ENCODE measurements at regions not wholly inside any gene's neighbourhood (a gene's known extent, or its start where the extent isn't known, plus 50 kb on each side); places are given as distances from the start of the nearest gene placed in this dataset.

- no peak overlapping the region for H3K27ac ChIP-seq
- no peak for DNase-seq (ENCODE audit: low spot score)
- no peak overlapping the region for H3K4me3 ChIP-seq
- TF ChIP-seq CTCF (IDR thresholded peaks at IDR 0.05): no peak
Measured at GRCh38 chr5:156000115-156000514, 326.8 kb upstream of the SGCD start.

GRCh38 chr5:156004754-156005153, 322.2 kb upstream of the SGCD start:
- DNase-seq (ENCODE audit: low spot score): no peak
- no peak overlapping the region for H3K27ac ChIP-seq
- no peak overlapping the region for H3K4me3 ChIP-seq
- no peak for TF ChIP-seq CTCF (IDR thresholded peaks at IDR 0.05)

GRCh38 chr5:156006026-156006647, 320.8 kb upstream of the SGCD start:
- no peak for DNase-seq (ENCODE audit: low spot score)
- TF ChIP-seq CTCF (IDR thresholded peaks at IDR 0.05): no peak
- Histone ChIP-seq H3K27ac (no peak overlapping the region), H3K4me3 (no peak overlapping the region)

GRCh38 chr5:156008844-156009243, 318.1 kb upstream of the SGCD start:
- no peak overlapping the region for H3K4me3 ChIP-seq
- no peak for TF ChIP-seq CTCF (IDR thresholded peaks at IDR 0.05)
- DNase-seq (ENCODE audit: low spot score): no peak
- H3K27ac ChIP-seq: no peak overlapping the region

- Histone ChIP-seq H3K4me3 (no peak overlapping the region), H3K27ac (no peak overlapping the region)
- no peak for DNase-seq (ENCODE audit: low spot score)
- no peak for TF ChIP-seq CTCF (IDR thresholded peaks at IDR 0.05)
Measured at GRCh38 chr5:156009583-156009982, 317.4 kb upstream of the SGCD start.

DNA sequence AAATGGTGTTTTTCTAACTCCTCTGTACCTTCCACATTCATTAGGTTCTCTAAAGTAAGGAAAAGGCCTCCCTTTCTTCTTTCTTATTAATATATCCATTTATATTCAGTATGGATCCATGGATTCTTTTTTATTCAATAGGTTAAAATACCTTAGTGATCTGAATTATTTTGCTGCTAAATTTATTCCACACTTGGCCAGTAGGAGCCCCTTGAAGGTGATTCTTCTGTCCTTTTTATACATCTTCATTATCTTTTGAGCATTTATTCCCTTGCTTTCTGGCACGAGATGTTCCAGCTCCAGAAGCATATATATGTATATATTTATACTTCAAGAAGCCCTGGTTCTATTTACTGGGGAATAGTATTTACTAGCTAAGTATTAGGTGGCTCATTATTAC, 311.8 kb upstream of the SGCD start:
- no peak for TF ChIP-seq CTCF (IDR thresholded peaks at IDR 0.05)
- Histone ChIP-seq H3K27ac (no peak overlapping the region), H3K4me3 (no peak overlapping the region)
- no peak for DNase-seq (ENCODE audit: low spot score)

DNA sequence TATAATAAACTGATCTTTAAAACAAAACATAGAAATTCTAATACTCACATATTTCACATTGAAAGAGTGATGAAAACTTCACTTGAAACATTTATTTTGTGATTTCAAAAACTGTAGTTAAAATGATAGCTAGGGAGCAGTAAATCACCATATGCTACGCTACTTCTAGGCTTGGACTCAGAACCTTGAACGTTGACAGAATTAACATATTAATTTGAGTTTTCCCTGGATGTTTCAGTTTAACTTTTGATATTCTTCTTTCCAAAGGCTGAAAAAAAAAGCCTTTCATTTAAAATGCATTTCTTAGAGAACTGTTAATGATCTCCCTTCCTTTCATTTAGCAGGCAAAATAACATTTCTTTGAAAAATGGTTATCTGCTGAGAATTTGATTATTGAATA, 307.8 kb upstream of the SGCD start:
- Histone ChIP-seq H3K27ac (no peak overlapping the region), H3K4me3 (no peak overlapping the region)
- no peak for TF ChIP-seq CTCF (IDR thresholded peaks at IDR 0.05)
- no peak for DNase-seq (ENCODE audit: low spot score)
